A549 (cell line): ENCODE measurements at regions not wholly inside any gene's neighbourhood (a gene's known extent, or its start where the extent isn't known, plus 50 kb on each side); places are given as distances from the start of the nearest gene placed in this dataset.

Source experiments
- ATOH8 ChIP-seq: fragments of 250-450 bp; sonication (Bioruptor Pico); IDR thresholded peaks from 2 replicates; pipeline ENCODE4 v1.5.0; 2020; ENCODE audit warnings: low read depth, mild to moderate bottlenecking, moderate library complexity
- CHD2 ChIP-seq: fragments of 150-350 bp; IDR thresholded peaks from 2 replicates; pipeline ENCODE4 v1.6.1; 2014; ENCODE audit warnings: low read length; ENCODE audit not compliant: partially characterized antibody
- CTCF ChIP-seq: fragments of >200 bp; sonication (Bioruptor Twin); formaldehyde crosslinking; IDR thresholded peaks from 3 replicates; pipeline ENCODE4 v1.5.1; 2016
- EP300 ChIP-seq, 2 experiments: fragments of >200 bp; sonication (Bioruptor Twin); formaldehyde crosslinking; IDR thresholded peaks; 2 replicates in 1 of 2; 3 replicates in 1 of 2; pipeline ENCODE4 v1.6.1; 2016 to 2017
- HDAC2 ChIP-seq: fragments of 200-600 bp; sonication (generic); IDR thresholded peaks from 2 replicates; pipeline ENCODE4 v1.6.1; 2016
- JUN ChIP-seq, 2 experiments: fragments of >200 bp; sonication (Bioruptor Twin); formaldehyde crosslinking; IDR thresholded peaks; 2 replicates in 1 of 2; 3 replicates in 1 of 2; pipeline ENCODE4 v1.6.1; 2016 to 2017
- MAFK ChIP-seq: fragments of 450-650 bp; IDR thresholded peaks from 2 replicates; pipeline ENCODE4 v1.6.1; 2014; ENCODE audit not compliant: partially characterized antibody
- NFE2L2 ChIP-seq: fragments of 150-350 bp; conservative IDR thresholded peaks from 2 replicates; pipeline ENCODE4 v1.6.1; 2014; ENCODE audit warnings: low read length
- NR3C1 ChIP-seq: fragments of >200 bp; sonication (Bioruptor Twin); formaldehyde crosslinking; IDR thresholded peaks from 3 replicates; pipeline ENCODE4 v1.6.1; 2017
- POLR2A ChIP-seq: IDR thresholded peaks from 2 replicates; pipeline ENCODE4 v1.6.1; 2012; ENCODE audit warnings: mild to moderate bottlenecking, low read length
- REST ChIP-seq: fragments of 200-600 bp; sonication (generic); IDR thresholded peaks from 2 replicates; pipeline ENCODE4 v1.6.1; 2016; ENCODE audit warnings: antibody characterized with exemption, mild to moderate bottlenecking, moderate library complexity
- RFX5 ChIP-seq: fragments of 450-650 bp; IDR thresholded peaks from 2 replicates; pipeline ENCODE4 v1.7.1; 2014; ENCODE audit warnings: antibody characterized with exemption, mild to moderate bottlenecking, moderate library complexity

GRCh38 chr22:25509374-25509791, 55.1 kb upstream of the GRK3 start:
- TF ChIP-seq CHD2 (no peak), CTCF (no peak), JUN (IDR thresholded peaks at IDR 0.05) (no peak), POLR2A (no peak), RFX5 (no peak), HDAC2 (no peak), MAFK (no peak), REST (no peak), EP300 (IDR thresholded peaks at IDR 0.05) (no peak), NR3C1 (no peak), NFE2L2 (no peak), ATOH8 (CRISPR knock-in tag) (no peak)
